ENCODE measurements at regions not wholly inside any gene's neighbourhood (a gene's known extent, or its start where the extent isn't known, plus 50 kb on each side); places are given as distances from the start of the nearest gene placed in this dataset.

DNA sequence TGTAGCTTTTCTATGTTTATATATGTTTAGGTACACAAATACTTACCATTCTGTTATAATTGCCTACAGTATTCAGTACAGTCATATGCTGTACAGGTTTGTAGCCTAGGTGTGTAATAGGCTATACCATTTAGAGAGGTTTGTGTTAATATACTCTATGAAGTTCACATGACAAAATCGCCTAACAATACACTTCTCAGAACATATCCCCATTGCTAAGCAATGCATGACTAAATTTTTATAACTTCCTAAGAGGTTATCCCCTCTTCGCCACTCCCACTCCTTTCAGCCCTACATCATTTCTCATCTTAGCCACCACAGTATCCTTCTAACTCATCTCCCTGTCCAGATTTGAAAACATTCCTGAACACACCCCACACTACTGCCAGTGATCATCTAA lies 83.7 kb upstream of the ZCCHC13 start:
- TF ChIP-seq, protein P1, sequence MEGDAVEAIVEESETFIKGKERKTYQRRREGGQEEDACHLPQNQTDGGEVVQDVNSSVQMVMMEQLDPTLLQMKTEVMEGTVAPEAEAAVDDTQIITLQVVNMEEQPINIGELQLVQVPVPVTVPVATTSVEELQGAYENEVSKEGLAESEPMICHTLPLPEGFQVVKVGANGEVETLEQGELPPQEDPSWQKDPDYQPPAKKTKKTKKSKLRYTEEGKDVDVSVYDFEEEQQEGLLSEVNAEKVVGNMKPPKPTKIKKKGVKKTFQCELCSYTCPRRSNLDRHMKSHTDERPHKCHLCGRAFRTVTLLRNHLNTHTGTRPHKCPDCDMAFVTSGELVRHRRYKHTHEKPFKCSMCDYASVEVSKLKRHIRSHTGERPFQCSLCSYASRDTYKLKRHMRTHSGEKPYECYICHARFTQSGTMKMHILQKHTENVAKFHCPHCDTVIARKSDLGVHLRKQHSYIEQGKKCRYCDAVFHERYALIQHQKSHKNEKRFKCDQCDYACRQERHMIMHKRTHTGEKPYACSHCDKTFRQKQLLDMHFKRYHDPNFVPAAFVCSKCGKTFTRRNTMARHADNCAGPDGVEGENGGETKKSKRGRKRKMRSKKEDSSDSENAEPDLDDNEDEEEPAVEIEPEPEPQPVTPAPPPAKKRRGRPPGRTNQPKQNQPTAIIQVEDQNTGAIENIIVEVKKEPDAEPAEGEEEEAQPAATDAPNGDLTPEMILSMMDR (IDR thresholded peaks at IDR 0.05; ENCODE audit: borderline replicate concordance, control extremely low read depth, extremely low read depth, insufficient read depth, missing control alignments), result no peak
- no peak for DNase-seq (ENCODE audit: low spot score)
- in situ Hi-C loops (cut with MboI; ENCODE audit: low sequenced_read_pairs, unreplicated experiment), result no loop called here

DNA sequence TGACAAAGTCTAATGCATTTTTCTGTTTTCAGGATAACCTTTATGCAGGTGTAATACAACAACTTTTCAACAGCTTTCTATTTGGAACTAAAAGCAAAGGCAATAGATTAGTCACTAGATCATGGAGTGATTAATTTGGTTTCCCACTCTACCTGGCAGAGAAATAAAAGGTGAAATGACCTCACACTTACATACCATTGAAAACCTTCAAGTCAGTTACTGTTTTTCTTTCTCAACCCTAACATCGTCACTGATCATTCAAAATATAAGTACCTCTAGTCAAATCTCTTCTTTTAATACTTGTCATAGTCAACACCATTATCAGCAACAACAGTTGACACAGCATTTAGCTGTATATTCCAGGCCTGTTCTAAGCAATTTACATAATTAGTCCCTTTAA lies 85.1 kb upstream of the ZCCHC13 start:
- TF ChIP-seq, protein P1 (IDR thresholded peaks at IDR 0.05; ENCODE audit: borderline replicate concordance, control extremely low read depth, extremely low read depth, insufficient read depth, missing control alignments), result no peak
- in situ Hi-C loops (cut with MboI; ENCODE audit: low sequenced_read_pairs, unreplicated experiment), result no loop called here

DNA sequence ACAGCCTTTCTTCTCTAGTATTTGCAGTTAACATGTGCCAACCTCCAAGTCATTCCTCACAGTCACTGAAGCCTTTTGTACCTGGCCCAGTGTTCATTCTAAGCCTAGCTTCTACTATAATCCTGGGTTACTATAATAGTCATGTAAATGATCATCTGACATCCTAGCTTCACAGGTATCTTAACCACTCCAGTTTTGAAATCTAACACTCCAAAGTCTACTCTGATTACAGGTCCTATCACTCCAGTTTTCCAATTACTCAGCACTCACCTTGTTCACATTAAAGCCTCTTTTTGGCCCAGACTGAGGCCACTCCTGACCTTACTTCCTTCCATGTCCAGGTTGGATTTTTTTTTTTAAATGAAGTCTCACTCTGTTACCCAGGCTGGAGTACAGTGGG lies 87.6 kb upstream of the ZCCHC13 start:
- no peak for DNase-seq (ENCODE audit: low spot score)
- TF ChIP-seq, protein P1 (IDR thresholded peaks at IDR 0.05; ENCODE audit: borderline replicate concordance, control extremely low read depth, extremely low read depth, insufficient read depth, missing control alignments), result no peak
- in situ Hi-C loops (cut with MboI; ENCODE audit: low sequenced_read_pairs, unreplicated experiment), result no loop called here

More for the DNA sequence above, 85.1 kb upstream of the ZCCHC13 start:
- no peak for DNase-seq (ENCODE audit: low spot score)

DNA sequence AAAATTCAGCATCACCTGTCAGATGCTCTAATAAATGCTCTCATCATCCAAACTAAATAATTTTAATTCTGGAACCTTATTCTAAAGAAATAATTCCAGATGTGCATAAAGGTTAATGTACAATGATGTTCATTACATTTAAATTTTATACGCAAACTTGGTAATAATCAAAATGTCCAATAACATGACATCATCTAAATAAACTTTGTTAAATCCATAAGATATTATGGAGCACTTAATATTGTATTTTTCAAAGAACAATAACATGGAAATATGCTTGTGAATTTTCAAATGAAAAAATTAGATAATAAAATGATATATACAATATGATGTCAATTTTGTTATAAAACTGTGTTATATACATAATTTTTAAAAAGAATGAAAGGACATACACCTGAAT lies 92.1 kb upstream of the ZCCHC13 start:
- DNase-seq (ENCODE audit: low spot score), result no peak
- TF ChIP-seq, protein P1 (IDR thresholded peaks at IDR 0.05; ENCODE audit: borderline replicate concordance, control extremely low read depth, extremely low read depth, insufficient read depth, missing control alignments), result no peak
- in situ Hi-C loops (cut with MboI; ENCODE audit: low sequenced_read_pairs, unreplicated experiment), result no loop called here

DNA sequence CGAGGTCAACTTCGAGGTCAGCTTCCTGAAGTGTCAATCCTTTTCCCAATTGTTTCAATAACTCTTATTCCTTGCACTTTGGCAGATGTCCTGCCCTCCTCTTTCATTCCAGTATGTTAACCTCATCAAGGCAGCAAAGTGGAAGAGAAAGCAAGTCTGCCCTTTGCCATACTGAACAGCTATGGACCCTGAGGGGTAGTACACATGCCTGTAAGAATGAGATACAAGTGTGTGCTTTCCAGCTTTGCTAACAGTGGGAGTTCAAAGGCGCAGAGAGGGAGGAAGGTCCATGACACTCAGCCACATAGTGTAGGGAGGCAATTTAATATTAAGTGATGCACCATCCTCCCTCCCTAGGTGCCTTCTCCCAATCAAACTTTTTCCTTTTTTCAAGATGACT lies 96.4 kb upstream of the ZCCHC13 start:
- TF ChIP-seq, protein P1 (IDR thresholded peaks at IDR 0.05; ENCODE audit: borderline replicate concordance, control extremely low read depth, extremely low read depth, insufficient read depth, missing control alignments), result no peak
- in situ Hi-C loops (cut with MboI; ENCODE audit: low sequenced_read_pairs, unreplicated experiment), result no loop called here
- DNase-seq (ENCODE audit: low spot score), result no peak

DNA sequence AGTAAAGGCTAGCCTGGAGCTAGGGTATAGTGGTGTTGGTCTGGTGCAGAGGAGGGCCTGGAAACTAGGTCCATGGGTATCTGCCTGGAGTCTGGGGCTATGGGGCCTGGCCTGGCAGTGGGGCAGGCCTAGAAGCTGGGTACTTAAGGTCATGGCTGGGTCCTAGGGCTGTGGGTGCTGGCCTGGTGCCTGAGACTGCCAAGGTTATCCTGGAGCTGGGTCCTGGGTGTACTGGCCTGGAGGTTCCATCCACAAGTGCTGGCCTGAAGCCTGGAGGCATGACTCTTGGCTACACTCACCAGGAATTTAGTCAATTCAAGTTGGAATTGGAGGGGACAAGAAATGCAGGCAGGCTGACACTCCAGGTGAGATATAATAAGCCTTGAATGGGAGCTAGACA lies 108.4 kb upstream of the ZCCHC13 start:
- TF ChIP-seq, protein P1 (IDR thresholded peaks at IDR 0.05; ENCODE audit: borderline replicate concordance, control extremely low read depth, extremely low read depth, insufficient read depth, missing control alignments), result no peak
- DNase-seq (ENCODE audit: low spot score), result no peak
- in situ Hi-C loops (cut with MboI; ENCODE audit: low sequenced_read_pairs, unreplicated experiment), result no loop called here

DNA sequence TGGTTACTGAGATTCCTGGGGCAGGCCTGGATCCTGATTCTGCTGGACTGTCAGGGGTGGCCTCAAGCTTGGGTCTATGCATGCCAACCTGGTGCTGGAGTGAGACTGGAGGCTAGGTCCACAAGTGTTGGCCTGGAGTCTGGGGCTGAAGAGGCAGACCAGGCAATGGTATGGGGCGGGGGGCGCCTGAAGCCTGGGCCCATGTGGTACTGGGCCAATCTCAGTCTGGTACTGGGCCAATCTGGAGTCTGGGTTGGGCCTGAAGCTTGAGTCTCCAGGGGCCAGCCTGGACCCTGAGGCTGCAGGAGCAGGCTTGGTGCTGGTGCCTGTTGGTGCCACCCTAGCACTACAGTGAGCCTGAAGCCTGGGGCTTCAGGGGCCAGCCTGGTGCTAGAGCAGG lies 108.9 kb upstream of the ZCCHC13 start:
- DNase-seq (ENCODE audit: low spot score), result no peak
- TF ChIP-seq, protein P1 (IDR thresholded peaks at IDR 0.05; ENCODE audit: borderline replicate concordance, control extremely low read depth, extremely low read depth, insufficient read depth, missing control alignments), result no peak
- in situ Hi-C loops (cut with MboI; ENCODE audit: low sequenced_read_pairs, unreplicated experiment), result no loop called here

Measured in GM13976 (cell line).